Epithelial cell of esophagus (primary cell): ENCODE measurements at regions not wholly inside any gene's neighbourhood (a gene's known extent, or its start where the extent isn't known, plus 50 kb on each side); places are given as distances from the start of the nearest gene placed in this dataset.

Source experiments
- DNase-seq: peaks from one replicate; pipeline ENCODE4 v3.0.0; 2010; ENCODE audit warnings: low read depth
- H3K4me3 ChIP-seq: 2 replicates; pipeline ENCODE4 v1.5.1; 2011; ENCODE audit warnings: mild to moderate bottlenecking, low read length, control low read depth
- CTCF ChIP-seq: IDR thresholded peaks from 2 replicates; pipeline ENCODE4 v1.5.1; 2011; ENCODE audit warnings: low read depth, mild to moderate bottlenecking, low read length, control low read depth, inconsistent platforms; ENCODE audit not compliant: insufficient read depth; ENCODE audit errors: missing control alignments

- DNase-seq: no peak
- H3K4me3 ChIP-seq: no peak overlapping the region
- TF ChIP-seq CTCF: no peak
These were observed 227.5 kb upstream of the NR4A3 start for GRCh38 chr9:99594056-99594780.

GRCh38 chr9:99595796-99596195 lies 225.9 kb upstream of the NR4A3 start:
- DNase-seq: no peak
- no peak overlapping the region for H3K4me3 ChIP-seq
- TF ChIP-seq CTCF: no peak

GRCh38 chr9:99601571-99602111 lies 220.0 kb upstream of the NR4A3 start:
- H3K4me3 ChIP-seq: no peak overlapping the region
- TF ChIP-seq CTCF: no peak
- no peak for DNase-seq

- DNase-seq: no peak
These were observed 218.8 kb upstream of the NR4A3 start for GRCh38 chr9:99602854-99603253.

GRCh38 chr9:99605016-99605743 lies 216.5 kb upstream of the NR4A3 start:
- no peak for TF ChIP-seq CTCF
- no peak for DNase-seq
- H3K4me3 ChIP-seq: no peak overlapping the region

More at GRCh38 chr9:99602854-99603253, 218.8 kb upstream of the NR4A3 start:
- TF ChIP-seq CTCF: no peak
- H3K4me3 ChIP-seq: no peak overlapping the region

- no peak for TF ChIP-seq CTCF
- no peak for DNase-seq
- no peak overlapping the region for H3K4me3 ChIP-seq
These were observed 215.4 kb upstream of the NR4A3 start for GRCh38 chr9:99606296-99606695.
